GM12875 (cell line): ENCODE measurements at regions not wholly inside any gene's neighbourhood (a gene's known extent, or its start where the extent isn't known, plus 50 kb on each side); places are given as distances from the start of the nearest gene placed in this dataset.

Experiments used
- H3K4me3 ChIP-seq: one replicate; pipeline ENCODE4 v1.5.1; 2011; ENCODE audit warnings: low read depth, low read length, control low read depth
- TF ChIP-seq, protein P1 (sequence below): IDR thresholded peaks from 2 replicates; pipeline ENCODE4 v1.5.1; 2011; ENCODE audit warnings: low read depth, mild to moderate bottlenecking, control low read depth, inconsistent platforms, low read length, moderate library complexity, borderline replicate concordance; ENCODE audit not compliant: insufficient read depth

DNA sequence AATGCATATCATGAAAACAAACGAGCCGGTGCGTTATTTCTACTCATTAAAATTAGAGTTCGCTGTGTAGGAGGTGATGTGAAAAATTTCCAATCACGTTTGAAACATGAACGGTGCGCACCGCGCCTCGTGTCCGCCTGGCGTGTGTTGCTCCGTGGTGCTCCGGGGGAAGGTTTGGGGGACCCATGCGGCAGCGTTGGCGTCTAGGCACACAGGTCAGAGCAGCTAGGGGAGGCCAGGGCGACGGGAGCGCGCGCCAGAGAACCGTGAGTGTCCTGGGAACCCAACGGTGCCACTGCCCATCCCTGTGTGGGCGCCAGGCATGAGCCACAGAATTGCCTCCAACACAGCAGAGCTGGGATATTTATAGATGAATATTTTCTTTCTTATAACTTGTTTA lies 70.6 kb upstream of the ADARB2 start:
- H3K4me3 ChIP-seq: no peak overlapping the region
- TF ChIP-seq, protein P1, sequence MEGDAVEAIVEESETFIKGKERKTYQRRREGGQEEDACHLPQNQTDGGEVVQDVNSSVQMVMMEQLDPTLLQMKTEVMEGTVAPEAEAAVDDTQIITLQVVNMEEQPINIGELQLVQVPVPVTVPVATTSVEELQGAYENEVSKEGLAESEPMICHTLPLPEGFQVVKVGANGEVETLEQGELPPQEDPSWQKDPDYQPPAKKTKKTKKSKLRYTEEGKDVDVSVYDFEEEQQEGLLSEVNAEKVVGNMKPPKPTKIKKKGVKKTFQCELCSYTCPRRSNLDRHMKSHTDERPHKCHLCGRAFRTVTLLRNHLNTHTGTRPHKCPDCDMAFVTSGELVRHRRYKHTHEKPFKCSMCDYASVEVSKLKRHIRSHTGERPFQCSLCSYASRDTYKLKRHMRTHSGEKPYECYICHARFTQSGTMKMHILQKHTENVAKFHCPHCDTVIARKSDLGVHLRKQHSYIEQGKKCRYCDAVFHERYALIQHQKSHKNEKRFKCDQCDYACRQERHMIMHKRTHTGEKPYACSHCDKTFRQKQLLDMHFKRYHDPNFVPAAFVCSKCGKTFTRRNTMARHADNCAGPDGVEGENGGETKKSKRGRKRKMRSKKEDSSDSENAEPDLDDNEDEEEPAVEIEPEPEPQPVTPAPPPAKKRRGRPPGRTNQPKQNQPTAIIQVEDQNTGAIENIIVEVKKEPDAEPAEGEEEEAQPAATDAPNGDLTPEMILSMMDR: no peak

- TF ChIP-seq, protein P1: no peak
- no peak overlapping the region for H3K4me3 ChIP-seq
Observed at GRCh38 chr10:1807196-1807595, 69.9 kb upstream of the ADARB2 start.

DNA sequence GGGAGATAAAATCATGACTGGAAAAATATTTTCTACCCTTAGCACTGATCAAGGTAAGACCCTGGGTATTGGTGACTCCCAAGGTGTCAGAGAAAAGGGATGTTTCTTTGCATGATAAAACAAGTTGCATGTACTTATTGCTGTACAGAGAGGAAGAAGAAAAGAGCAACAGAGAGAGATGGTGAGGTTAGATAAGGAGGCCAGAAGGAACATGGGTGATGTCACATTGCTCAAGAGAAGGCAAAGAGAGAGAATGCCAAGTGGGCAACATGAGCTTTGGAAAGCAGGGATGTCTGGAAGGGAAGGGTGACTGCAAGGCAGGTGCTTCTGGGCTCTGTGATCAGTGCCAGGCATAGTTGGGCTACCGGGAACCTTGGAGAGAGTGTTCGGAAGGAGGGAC lies 65.1 kb upstream of the ADARB2 start:
- TF ChIP-seq, protein P1: no peak
- H3K4me3 ChIP-seq: no peak overlapping the region

DNA sequence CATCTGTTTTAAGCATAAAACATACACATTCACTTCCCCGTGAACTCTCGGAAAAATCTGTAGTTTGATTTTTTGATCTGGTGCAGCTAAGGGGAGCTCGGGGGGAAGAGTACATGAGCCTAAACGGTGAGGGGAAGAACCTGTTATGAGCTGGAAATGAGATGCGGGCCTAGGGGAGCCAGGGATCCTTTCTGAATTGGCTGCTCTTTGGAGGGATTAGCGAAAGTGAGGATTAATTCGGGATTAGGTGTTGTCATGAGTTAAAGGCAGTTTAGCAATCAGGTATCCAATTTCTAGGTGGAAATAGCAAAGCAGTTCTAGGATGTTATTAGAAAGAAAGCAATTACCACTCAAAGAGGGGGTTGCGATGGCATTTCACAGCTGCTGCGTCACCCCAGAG lies 51.1 kb upstream of the ADARB2 start:
- no peak overlapping the region for H3K4me3 ChIP-seq
- TF ChIP-seq, protein P1: no peak
